Naive B cell (primary cell): ENCODE measurements at regions not wholly inside any gene's neighbourhood (a gene's known extent, or its start where the extent isn't known, plus 50 kb on each side); places are given as distances from the start of the nearest gene placed in this dataset.

Experiments used
- ATAC-seq, 2 donors: fragments of 150-1000 bp; cut with Tn5 transposase; 2 replicates each; pipeline ENCODE4 v1.10.0; 2021; ENCODE audit warnings: low read depth in 2 of 2, mild to moderate bottlenecking in 2 of 2, moderate library complexity in 2 of 2
- DNase-seq: peaks from one replicate; pipeline ENCODE4 v3.0.0; 2022
- H3K27ac Mint-ChIP-seq, 6 donors: one replicate each; pipeline ENCODE4 v1.8.0; 2020 to 2022; ENCODE audit warnings: mild to moderate bottlenecking in 6 of 6, mixed read lengths in 6 of 6, moderate library complexity in 5 of 6, inconsistent platforms in 2 of 6
- H3K27me3 Mint-ChIP-seq, 3 donors: one replicate each; pipeline ENCODE4 v1.8.0; 2021 to 2022; ENCODE audit warnings: mixed read lengths in 3 of 3, mild to moderate bottlenecking in 1 of 3
- H3K36me3 Mint-ChIP-seq, 2 donors: one replicate each; pipeline ENCODE4 v1.8.0; 2020 to 2022; ENCODE audit warnings: mixed read lengths in 2 of 2, inconsistent platforms in 1 of 2, mild to moderate bottlenecking in 1 of 2
- H3K4me1 Mint-ChIP-seq, 3 donors: one replicate each; pipeline ENCODE4 v1.8.0; 2020 to 2022; ENCODE audit warnings: mixed read lengths in 3 of 3, inconsistent platforms in 1 of 3, mild to moderate bottlenecking in 1 of 3, moderate library complexity in 1 of 3
- H3K4me3 Mint-ChIP-seq, 8 donors: one replicate each; pipeline ENCODE4 v1.8.0; 2020 to 2022; ENCODE audit warnings: mild to moderate bottlenecking in 8 of 8, mixed read lengths in 8 of 8, moderate library complexity in 8 of 8, inconsistent platforms in 2 of 8
- H3K9me3 Mint-ChIP-seq, 7 donors: one replicate each; pipeline ENCODE4 v1.8.0; 2020 to 2022; ENCODE audit warnings: mixed read lengths in 7 of 7, mild to moderate bottlenecking in 5 of 7, inconsistent platforms in 2 of 7, moderate library complexity in 1 of 7

DNA sequence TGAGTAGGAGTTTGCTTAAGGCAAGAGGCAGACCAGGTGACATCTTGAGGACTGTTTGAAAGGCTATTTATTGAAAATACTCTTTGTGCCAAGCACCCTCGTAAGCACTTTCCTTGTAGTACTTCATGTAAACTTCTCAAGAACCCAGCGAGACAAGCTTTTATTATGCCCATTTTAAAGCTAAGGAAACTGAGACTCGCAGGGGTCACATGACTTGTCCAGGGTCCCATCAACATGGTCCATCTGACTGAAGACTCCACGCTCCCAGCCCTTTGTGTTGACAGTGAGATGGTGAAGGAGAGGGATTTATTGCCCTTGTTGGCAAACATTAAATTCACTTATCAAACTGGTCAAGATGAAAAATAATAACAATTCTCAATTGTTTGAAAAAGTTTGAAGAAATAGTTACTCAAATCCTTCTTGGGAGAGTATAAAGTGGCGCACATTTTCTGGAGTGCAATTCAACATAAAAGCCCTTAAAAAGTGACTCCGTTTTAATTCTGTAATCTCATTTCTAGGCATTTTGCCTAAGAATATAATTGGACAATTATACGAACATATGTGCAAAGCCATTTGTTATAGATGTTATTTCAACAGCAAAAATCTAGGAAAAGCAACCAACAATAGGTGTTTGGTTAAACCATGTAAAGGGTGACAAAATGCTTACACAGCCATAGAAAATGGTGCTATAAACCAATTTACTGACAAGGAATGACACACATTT is 270.5 kb upstream of the NCKAP5 start:
- Mint-ChIP-seq H3K36me3 (no peaks in the 10 kb centered on the region), H3K9me3 (no peaks in the 10 kb centered on the region), H3K4me3 (no peak overlapping the region), H3K4me1 (peaks cover 0 to 12% (median 7%) of the 10 kb centered on the region in 3 donors), H3K27ac (no peak overlapping the region), H3K27me3 (peaks cover 0 to 11% (median 0%) of the 10 kb centered on the region in 3 donors)
- no peak for ATAC-seq
- no peak for DNase-seq

DNA sequence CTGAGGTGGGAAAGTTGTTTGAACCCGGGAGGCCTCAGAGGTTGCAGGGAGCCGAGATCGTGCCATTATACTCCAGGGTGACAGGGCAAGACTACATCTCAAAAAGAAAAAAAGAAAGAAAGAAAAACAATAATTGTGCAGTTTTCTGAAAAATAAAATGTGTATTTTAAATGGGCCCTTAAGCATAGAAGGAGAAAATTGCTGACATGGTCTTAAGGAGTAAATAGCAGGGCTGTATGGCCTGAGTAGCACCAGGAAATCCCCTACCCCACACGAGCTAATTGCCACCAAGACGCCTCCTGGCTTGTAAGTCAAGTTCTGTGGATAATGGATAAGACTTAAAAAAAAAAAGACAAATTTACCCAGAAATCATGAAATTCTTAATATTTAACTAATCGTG is 271.4 kb upstream of the NCKAP5 start:
- no peak overlapping the region for H3K4me3 Mint-ChIP-seq
- no peak overlapping the region for H3K27ac Mint-ChIP-seq
- DNase-seq (no peak), ATAC-seq (no peak)
- H3K27me3 Mint-ChIP-seq: peaks cover 0 to 11% (median 0%) of the 10 kb centered on the region in 3 donors
- peaks cover 5 to 17% (median 11%) of the 10 kb centered on the region in 3 donors for H3K4me1 Mint-ChIP-seq
- no peaks in the 10 kb centered on the region for H3K9me3 Mint-ChIP-seq
- H3K36me3 Mint-ChIP-seq: no peaks in the 10 kb centered on the region

DNA sequence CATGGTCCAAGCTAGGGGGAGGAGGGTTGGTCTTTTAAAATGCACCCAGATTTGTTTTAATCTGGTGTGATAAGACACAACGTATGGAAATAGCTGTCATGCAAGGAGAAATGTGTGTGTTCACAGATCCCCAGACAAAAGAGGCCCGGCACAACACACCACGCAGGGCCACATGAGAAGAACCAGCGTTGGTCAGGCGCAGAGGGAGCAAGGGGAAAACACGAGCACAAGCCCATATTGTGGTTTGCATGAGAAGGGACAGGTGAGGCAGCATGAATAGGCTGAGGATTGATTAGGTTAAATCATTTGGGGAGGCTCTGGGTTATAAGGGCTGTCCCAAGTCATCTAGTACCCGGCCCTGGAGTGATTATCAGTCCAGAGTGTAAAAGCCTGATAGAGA is 272.5 kb upstream of the NCKAP5 start:
- no peak overlapping the region for H3K4me3 Mint-ChIP-seq
- H3K27ac Mint-ChIP-seq: peak overlapping the region in 1 of 6 donors; percentile 44
- H3K36me3 Mint-ChIP-seq: no peaks in the 10 kb centered on the region
- H3K27me3 Mint-ChIP-seq: peaks cover 0 to 20% (median 6%) of the 10 kb centered on the region in 3 donors
- no peaks in the 10 kb centered on the region for H3K9me3 Mint-ChIP-seq
- no peak for DNase-seq
- no peak for ATAC-seq
- peaks cover 5 to 17% (median 11%) of the 10 kb centered on the region in 3 donors for H3K4me1 Mint-ChIP-seq

DNA sequence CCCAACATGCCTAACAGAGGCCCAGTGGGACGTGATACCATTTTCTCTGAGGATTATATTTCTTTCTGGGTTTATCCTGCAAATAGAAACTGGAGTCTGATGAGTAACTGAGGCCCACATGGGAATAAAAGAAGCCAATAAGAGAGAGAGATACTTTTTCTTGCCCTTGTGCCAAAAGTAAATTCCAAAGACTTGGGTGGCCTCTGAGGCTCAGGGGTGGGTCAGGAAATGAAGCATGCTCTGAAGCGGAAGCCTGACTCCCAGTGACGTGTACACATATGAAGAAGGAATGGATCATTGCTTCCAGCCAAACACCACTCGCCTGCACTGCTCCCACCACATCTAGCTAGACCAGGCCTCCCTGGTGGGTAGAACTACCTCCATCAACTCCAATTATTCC is 273.6 kb upstream of the NCKAP5 start:
- ATAC-seq: no peak
- DNase-seq: no peak
- Mint-ChIP-seq H3K4me1 (peaks cover 5 to 8% (median 7%) of the 10 kb centered on the region in 3 donors), H3K27me3 (peaks cover under 1 to 23% (median 6%) of the 10 kb centered on the region in 3 donors), H3K9me3 (no peaks in the 10 kb centered on the region), H3K4me3 (no peak overlapping the region), H3K36me3 (no peaks in the 10 kb centered on the region), H3K27ac (no peak overlapping the region)

DNA sequence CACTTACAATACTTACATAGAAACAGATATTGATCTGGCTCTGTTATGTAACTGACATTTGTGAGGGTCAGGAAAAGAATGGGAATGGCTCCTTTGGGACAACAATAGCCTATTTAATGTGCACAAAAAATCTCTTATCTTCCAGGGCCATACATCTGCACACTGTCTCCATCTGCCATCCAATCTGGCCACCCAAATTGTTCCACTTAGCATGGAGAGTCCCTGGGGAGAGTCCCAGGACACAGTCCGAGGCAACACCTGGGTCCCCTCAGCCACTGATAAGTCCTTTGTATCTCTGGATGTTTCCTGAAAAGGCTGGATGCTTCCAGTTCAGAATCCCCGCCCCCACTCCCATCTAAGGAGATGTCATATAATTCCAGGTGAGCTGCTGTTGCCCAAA is 274.2 kb upstream of the NCKAP5 start:
- DNase-seq: no peak
- no peaks in the 10 kb centered on the region for H3K36me3 Mint-ChIP-seq
- H3K27ac Mint-ChIP-seq: peak overlapping the region in 1 of 6 donors; percentile 8
- ATAC-seq: no peak
- H3K4me1 Mint-ChIP-seq: peaks cover 5% of the 10 kb centered on the region in 3 donors
- peaks cover 6 to 23% (median 6%) of the 10 kb centered on the region in 3 donors for H3K27me3 Mint-ChIP-seq
- no peaks in the 10 kb centered on the region for H3K9me3 Mint-ChIP-seq
- H3K4me3 Mint-ChIP-seq: no peak overlapping the region

DNA sequence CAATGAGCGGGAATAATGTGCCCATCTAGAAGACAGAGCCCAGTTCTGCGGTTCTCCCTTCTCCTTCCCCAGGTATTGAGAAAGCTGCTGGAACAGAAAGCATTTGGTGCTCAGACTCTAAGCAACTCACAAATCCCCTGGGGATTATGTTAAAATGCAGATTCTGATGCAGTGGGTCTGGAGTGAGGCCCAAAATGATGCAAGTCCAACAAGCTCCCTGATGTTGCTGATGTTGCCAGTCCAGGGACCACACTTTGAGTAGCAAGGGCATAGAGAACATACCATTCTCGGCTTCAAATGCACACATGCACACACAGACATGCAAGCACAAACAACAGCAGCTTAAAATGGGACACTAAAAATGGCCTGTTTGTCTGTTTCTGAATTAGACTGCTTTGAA is 274.8 kb upstream of the NCKAP5 start:
- H3K27ac Mint-ChIP-seq: peak overlapping the region in 1 of 6 donors; percentile 81
- H3K9me3 Mint-ChIP-seq: no peaks in the 10 kb centered on the region
- no peak overlapping the region for H3K4me3 Mint-ChIP-seq
- DNase-seq (no peak), ATAC-seq (no peak)
- peaks cover 12 to 25% (median 13%) of the 10 kb centered on the region in 3 donors for H3K27me3 Mint-ChIP-seq
- peaks cover 5% of the 10 kb centered on the region in 3 donors for H3K4me1 Mint-ChIP-seq
- H3K36me3 Mint-ChIP-seq: no peaks in the 10 kb centered on the region

DNA sequence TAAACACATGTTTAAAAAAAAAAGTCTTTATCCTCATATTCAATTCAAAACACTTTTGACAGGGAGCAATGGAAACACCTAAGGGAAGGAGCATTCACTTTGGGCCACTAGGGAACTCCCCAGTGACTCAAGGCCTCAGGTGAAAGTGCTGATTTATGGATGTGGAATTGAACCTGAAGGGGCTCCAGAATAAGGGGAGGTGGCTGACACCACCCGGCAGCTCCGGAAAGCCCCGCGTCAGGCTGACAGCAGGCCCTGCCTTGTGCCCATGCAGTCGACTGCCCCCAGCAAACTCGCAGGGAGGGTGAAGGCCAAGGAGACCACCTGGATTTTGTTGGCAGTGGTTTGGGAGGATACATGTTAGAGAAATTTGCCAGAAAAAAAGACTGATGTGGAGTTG is 275.3 kb upstream of the NCKAP5 start:
- H3K27ac Mint-ChIP-seq: no peak overlapping the region
- no peaks in the 10 kb centered on the region for H3K9me3 Mint-ChIP-seq

DNA sequence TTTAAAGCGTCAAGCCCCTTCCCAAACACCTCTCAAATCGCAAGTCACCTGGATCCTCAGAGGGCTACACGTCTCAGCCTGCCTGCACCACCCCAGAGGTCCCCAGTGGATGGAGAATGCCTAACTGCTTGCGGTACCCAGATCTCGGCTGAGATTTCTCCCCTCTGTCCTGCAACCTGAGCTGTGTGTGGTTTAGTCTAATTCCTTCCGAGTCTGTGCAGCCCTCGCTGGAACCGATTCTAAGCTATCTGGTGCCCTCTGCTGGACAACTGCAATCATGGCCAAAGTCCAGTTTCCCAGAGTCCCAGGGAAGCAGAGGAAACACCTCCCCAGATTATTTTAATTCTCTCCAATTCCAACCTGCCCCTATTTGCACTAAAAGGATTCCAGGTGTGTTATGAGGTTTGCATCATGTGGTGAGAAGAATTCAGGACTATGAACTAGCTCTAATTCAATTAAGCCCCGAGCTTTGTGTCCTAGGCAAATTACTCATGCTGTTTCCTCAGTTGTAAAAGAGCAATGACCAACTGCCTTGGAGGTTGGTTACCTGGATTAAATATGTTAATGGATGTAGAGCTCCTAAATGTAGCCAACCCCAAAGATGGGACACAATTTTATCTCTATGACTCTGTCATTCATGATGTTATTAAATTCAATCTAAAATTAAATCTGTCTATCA is 276.1 kb upstream of the NCKAP5 start:
- no peak overlapping the region for H3K4me3 Mint-ChIP-seq
- H3K27ac Mint-ChIP-seq: no peak overlapping the region
- peak in 1 of 2 donors; percentile 48 for ATAC-seq
- peaks cover 5% of the 10 kb centered on the region in 3 donors for H3K4me1 Mint-ChIP-seq
- peak; percentile 31 for DNase-seq
- no peaks in the 10 kb centered on the region for H3K36me3 Mint-ChIP-seq
- peaks cover 0 to 2% (median 0%) of the 10 kb centered on the region in 7 donors for H3K9me3 Mint-ChIP-seq
- H3K27me3 Mint-ChIP-seq: peaks cover 12 to 26% (median 20%) of the 10 kb centered on the region in 3 donors

More for the DNA sequence above, 275.3 kb upstream of the NCKAP5 start:
- H3K36me3 Mint-ChIP-seq: no peaks in the 10 kb centered on the region
- peaks cover 5% of the 10 kb centered on the region in 3 donors for H3K4me1 Mint-ChIP-seq
- no peak for DNase-seq
- no peak for ATAC-seq
- H3K4me3 Mint-ChIP-seq: no peak overlapping the region
- H3K27me3 Mint-ChIP-seq: peaks cover 12 to 26% (median 17%) of the 10 kb centered on the region in 3 donors

DNA sequence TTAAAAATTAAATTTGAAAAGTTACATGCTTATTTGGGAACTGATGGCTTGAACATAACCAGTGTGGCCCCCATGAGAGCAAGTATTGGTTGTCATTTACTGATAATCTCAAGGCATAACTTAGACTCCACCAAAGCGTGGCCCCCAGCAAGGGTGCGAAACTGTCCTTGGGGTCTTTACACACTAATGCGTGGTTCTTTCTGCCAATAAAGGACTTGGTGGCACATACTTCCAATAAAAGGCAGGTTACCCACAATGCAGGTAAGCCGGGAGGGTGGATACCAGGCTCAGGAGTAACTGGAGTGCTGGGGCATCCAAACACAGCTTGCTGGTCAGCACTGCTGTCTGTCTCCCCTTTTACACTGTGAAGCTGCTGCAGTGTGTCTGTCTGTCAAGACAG is 278.2 kb upstream of the NCKAP5 start:
- DNase-seq (no peak), ATAC-seq (no peak)
- H3K36me3 Mint-ChIP-seq: no peaks in the 10 kb centered on the region
- H3K9me3 Mint-ChIP-seq: peaks cover 0 to 2% (median 0%) of the 10 kb centered on the region in 7 donors
- H3K4me3 Mint-ChIP-seq: no peak overlapping the region
- peaks cover 5% of the 10 kb centered on the region in 3 donors for H3K4me1 Mint-ChIP-seq
- H3K27me3 Mint-ChIP-seq: peaks cover 20 to 26% (median 20%) of the 10 kb centered on the region in 3 donors
- no peak overlapping the region for H3K27ac Mint-ChIP-seq

DNA sequence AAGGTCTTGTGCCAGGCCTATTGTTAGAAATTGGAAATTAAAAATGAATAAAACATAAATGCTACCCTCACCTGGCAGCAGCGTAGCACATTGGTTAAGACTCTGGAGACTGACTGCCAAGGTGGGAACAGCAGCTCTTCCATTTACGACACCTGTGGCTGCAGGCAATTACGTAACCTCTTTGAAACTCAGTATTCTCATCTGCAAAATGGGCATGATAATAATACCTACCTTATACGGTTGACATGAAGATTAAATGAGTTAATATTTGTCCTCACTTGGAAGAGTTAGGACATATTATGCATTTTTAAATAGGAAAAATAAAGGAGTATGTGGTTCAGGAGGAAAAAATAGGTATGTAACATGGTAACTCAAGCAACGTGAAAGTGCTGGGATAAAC is 279.3 kb upstream of the NCKAP5 start:
- Mint-ChIP-seq H3K4me1 (peaks cover 5% of the 10 kb centered on the region in 3 donors), H3K9me3 (peaks cover 0 to 6% (median 4%) of the 10 kb centered on the region in 7 donors), H3K27me3 (peaks cover 20 to 36% (median 25%) of the 10 kb centered on the region in 3 donors), H3K36me3 (peaks cover 0 to 6% of the 10 kb centered on the region in 2 donors), H3K4me3 (no peak overlapping the region), H3K27ac (no peak overlapping the region)
- DNase-seq (no peak), ATAC-seq (no peak)

DNA sequence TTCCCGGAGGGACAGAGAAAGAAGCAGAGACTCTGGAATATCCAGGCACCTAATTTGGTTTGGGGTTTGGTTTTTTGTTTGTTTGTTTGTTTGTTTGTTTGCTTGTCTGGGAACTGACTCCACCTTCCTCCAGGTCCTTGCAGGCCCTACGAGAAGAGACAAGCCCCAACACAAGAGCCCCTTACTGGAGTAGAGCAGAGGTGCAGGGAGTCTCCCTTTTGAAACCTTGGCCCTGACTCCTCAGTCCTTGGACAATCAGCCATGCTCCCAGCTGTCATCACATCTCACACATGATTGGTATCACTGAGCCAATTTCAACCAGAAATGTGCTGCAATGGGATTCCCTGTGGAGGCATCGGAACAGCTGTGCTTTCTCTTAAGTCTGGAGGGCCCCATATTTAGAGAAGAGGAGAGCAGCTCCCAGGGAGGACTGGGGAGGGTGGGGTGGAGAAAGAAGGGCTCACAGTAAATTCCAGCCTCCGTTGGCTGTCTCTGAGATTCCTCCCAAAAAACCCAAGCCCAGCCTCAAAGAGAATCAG is 279.9 kb upstream of the NCKAP5 start:
- Mint-ChIP-seq H3K27ac (peak overlapping the region in 1 of 6 donors; percentile 31), H3K36me3 (peaks cover 0 to 7% of the 10 kb centered on the region in 2 donors), H3K27me3 (peaks cover 20 to 34% (median 27%) of the 10 kb centered on the region in 3 donors), H3K4me3 (no peak overlapping the region), H3K9me3 (peaks cover 0 to 8% (median 5%) of the 10 kb centered on the region in 7 donors), H3K4me1 (peaks cover 5% of the 10 kb centered on the region in 3 donors)
- ATAC-seq (no peak), DNase-seq (no peak)

DNA sequence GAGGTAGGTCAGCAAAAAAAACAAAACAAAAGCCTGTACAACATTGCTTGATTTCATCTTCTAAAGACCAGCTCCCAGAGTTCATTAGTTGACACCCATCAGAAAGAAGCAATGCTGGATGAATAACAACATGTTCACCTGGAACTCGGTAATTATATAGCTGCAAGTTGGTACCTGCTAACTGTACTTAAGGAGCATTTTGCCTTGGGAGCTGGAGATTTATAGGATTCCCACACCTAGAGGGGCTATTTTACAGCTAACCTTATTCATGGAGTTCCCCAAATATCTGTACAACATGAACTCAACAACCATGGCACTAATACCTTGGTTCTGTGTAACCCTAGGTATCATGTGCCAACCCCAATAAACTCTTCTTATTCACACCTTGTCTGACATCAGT is 281.1 kb upstream of the NCKAP5 start:
- DNase-seq: no peak
- ATAC-seq: no peak
- peaks cover 20 to 35% (median 31%) of the 10 kb centered on the region in 3 donors for H3K27me3 Mint-ChIP-seq
- H3K9me3 Mint-ChIP-seq: peaks cover 0 to 12% (median 7%) of the 10 kb centered on the region in 7 donors
- no peak overlapping the region for H3K27ac Mint-ChIP-seq
- peaks cover under 1 to 2% (median under 1%) of the 10 kb centered on the region in 3 donors for H3K4me1 Mint-ChIP-seq
- H3K4me3 Mint-ChIP-seq: no peak overlapping the region
- peaks cover 0 to 7% of the 10 kb centered on the region in 2 donors for H3K36me3 Mint-ChIP-seq

DNA sequence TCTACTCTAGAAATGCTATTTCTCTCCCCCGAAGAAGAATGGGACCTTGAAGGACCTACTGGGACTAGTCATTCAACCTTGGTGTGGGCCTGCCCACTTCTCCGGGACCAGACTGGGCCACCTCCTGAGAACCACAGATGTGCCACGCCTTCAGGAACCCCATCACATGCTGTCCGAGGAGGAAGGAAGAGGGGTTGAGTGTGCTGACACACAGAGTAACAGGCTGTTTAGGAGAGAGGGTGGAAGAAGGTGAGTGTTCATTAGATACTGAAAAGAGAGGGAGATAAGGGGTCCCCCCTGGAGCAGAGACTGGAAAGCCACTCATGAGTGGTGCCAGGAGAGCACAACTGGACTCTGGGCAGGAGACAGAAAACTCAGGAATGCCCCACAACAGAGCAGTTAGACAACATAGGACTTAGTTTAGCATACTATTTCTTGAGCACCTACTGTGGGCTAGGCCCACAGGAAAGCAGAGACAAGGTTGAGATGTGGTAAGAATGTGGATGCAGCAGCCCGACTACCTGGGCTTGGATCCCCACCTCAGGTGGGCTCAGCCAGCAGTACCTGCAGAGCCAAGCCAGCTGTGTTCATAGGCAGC is 286.4 kb upstream of the NCKAP5 start:
- Mint-ChIP-seq H3K4me3 (no peak overlapping the region), H3K4me1 (no peaks in the 10 kb centered on the region), H3K27me3 (peaks cover 9 to 36% (median 30%) of the 10 kb centered on the region in 3 donors), H3K9me3 (peaks cover 0 to 20% (median 9%) of the 10 kb centered on the region in 7 donors), H3K27ac (no peak overlapping the region), H3K36me3 (peaks cover 0 to 7% of the 10 kb centered on the region in 2 donors)
- DNase-seq (no peak), ATAC-seq (no peak)
